Limb (tissue), 2 donors: ENCODE measurements at regions not wholly inside any gene's neighbourhood (a gene's known extent, or its start where the extent isn't known, plus 50 kb on each side); places are given as distances from the start of the nearest gene placed in this dataset.

Experiments
- DNase-seq, 2 donors: peaks; one replicate each; pipeline ENCODE4 v3.0.0-alpha.2; 2016; ENCODE audit errors: extremely low spot score in 2 of 2

GRCh38 chr16:31701734-31702133, 171.9 kb upstream of the ZNF267 start:
- no peak for DNase-seq

DNA sequence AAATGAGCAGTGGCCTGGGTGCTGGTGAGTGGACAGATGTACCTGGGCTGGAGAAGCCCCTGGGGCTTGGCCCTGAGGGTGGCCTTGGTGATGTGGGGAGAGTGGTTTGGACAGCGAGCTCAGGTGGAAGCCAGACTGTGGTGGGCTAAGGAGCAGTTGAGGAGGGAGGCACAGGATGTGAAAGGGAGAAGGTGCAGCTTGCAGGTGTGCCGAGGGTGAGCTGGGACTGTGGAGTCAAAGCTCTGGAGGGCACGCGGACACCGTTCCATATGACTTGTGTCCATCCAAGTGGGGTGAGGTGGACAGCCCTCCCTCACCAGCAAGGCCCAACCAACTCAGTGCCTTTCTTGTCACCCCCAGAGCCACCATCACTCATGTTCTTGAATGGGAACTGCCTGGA, 170.8 kb upstream of the ZNF267 start:
- no peak for DNase-seq

- no peak for DNase-seq
These were observed 170.0 kb upstream of the ZNF267 start for GRCh38 chr16:31703526-31704128.

- no peak for DNase-seq
These were observed 169.5 kb upstream of the ZNF267 start for GRCh38 chr16:31704138-31704537.

GRCh38 chr16:31705371-31705770, 168.2 kb upstream of the ZNF267 start:
- no peak for DNase-seq

- DNase-seq = no peak
These were observed 167.3 kb upstream of the ZNF267 start for GRCh38 chr16:31706318-31706717.

DNA sequence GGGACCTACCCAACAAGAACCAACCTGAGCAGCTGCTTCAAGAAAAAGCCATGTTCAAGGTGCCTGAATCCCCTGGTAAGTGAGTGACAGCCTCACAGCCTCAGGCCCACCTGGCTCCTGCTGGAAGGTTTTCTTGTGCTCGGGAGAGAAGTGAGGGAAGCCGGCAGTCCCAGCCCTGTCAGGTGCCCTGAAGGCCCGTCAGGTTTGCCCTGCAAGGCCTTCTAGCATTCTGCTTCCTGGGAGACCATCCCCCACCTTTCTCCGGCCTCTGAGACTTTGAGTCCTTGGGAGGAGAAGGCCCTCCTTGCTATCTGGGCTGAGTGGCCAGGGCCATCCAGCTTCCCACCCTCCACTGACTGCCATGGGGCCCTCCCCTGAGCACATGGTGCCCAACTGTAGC, 166.7 kb upstream of the ZNF267 start:
- DNase-seq = no peak

- DNase-seq = no peak
These were observed 165.8 kb upstream of the ZNF267 start for GRCh38 chr16:31707743-31708335.

- no peak for DNase-seq
These were observed 165.3 kb upstream of the ZNF267 start for GRCh38 chr16:31708348-31708747.

- DNase-seq = no peak
These were observed 164.4 kb upstream of the ZNF267 start for GRCh38 chr16:31709181-31709580.

- DNase-seq = no peak
These were observed 163.5 kb upstream of the ZNF267 start for GRCh38 chr16:31710134-31710533.

DNA sequence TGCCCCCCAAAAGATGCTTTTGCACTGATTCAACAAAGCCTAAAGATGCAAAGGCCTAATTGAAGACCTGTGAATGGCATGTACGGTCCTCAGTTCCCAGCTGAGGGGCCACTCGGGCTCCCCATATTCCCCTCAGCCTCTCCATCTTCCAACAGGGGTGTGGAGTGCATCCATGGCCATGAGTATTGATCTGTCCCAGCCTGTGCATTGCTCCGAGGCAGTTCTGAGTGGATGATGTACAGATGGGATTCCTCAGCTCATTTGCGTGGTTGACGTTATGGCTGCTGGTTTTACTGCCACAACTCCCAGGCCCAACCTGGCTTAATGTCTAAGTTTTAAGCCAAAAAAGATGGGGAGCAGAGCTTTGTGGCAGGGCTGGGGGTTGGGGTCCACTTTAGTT, 162.7 kb upstream of the ZNF267 start:
- DNase-seq = no peak

DNA sequence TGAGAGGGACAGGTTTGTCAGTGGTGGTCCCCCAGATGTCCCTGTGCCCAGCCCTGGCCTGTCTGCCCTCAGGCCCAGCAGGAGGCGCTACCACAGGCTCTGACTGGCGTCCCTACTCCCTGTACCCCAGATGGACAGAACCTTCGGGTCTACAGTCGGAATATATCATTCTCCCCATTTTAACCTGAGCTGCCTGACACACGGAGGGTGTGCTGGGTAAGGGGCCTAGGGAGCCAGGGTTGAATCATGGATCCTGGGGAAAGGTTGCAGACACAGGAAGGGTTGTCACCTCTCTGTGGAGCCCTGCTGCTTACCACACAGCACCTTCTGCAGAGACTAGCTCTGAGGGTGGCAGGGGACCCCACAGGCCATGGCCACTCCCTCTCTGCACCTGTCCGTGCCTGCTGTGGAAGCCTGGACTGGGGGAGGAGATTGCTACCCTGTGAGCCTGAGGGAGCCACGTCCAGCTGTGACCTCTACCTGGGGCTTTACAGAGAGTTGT, 162.2 kb upstream of the ZNF267 start:
- no peak for DNase-seq

GRCh38 chr16:31712064-31712540, 161.5 kb upstream of the ZNF267 start:
- DNase-seq = no peak

GRCh38 chr16:31713071-31713944, 160.3 kb upstream of the ZNF267 start:
- peak; percentile 93 for DNase-seq

GRCh38 chr16:31713945-31714902, 159.4 kb upstream of the ZNF267 start:
- no peak for DNase-seq

DNA sequence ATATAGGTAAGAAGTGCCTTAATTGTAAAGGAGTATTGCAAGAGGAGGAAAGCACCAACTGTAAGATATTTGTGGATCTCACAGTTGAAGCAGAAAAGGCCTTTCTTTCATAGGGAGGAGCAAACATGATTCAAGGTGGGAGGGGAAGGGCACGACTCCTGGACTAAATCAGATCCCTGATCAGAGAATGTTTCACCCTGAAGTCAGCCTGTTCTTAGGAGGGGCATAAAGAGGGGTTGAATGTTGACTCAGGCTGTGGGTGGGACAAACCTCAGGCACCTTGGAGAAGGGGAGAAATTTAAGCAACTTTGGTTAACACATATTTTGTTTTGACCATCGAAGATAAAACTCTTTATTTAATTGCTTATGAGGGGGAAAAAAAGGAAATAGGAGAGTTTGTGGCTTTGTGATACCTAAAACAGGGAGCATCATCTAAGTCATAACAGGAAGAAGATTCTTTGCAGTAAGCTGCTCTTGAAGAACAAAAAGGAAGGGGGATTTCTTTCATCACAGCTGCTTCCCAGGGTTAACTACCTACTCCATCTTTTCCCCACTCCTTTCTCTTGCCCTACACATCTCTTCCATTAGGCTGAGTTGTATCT, 158.6 kb upstream of the ZNF267 start:
- DNase-seq = no peak

- DNase-seq = no peak
These were observed 157.7 kb upstream of the ZNF267 start for GRCh38 chr16:31715915-31716314.

GRCh38 chr16:31718998-31719397, 154.6 kb upstream of the ZNF267 start:
- no peak for DNase-seq

GRCh38 chr16:31727553-31727952, 146.1 kb upstream of the ZNF267 start:
- DNase-seq = no peak

- no peak for DNase-seq
These were observed 139.3 kb upstream of the ZNF267 start for GRCh38 chr16:31734265-31734664.
